WTC11 (cell line): ENCODE measurements at regions not wholly inside any gene's neighbourhood (a gene's known extent, or its start where the extent isn't known, plus 50 kb on each side); places are given as distances from the start of the nearest gene placed in this dataset.

Source experiments
- ATAC-seq: fragments of 200-7000 bp; cut with Tn5 transposase; 2 replicates; pipeline ENCODE4 v1.10.0; 2021; ENCODE audit warnings: mild to moderate bottlenecking, moderate library complexity
- CTCF ChIA-PET: fragments of 300-600 bp; sonication (Branson Sonifier 250); formaldehyde crosslinking; loops from one replicate; lab custom pipeline; 2021; ENCODE audit warnings: antibody characterized with exemption; lab: Charles Lee
- POLR2A ChIA-PET: fragments of 350-600 bp; sonication (Branson Sonifier 250); formaldehyde crosslinking; loops from one replicate; lab custom pipeline; 2021; ENCODE audit warnings: antibody characterized with exemption; lab: Charles Lee
- DNase-seq: peaks from one replicate; pipeline ENCODE4 v3.0.0; 2021; ENCODE audit warnings: low spot score
- H3K27ac Mint-ChIP-seq: 2 replicates; pipeline ENCODE4 v1.8.0; 2021; ENCODE audit warnings: mixed read lengths
- H3K27me3 Mint-ChIP-seq: 2 replicates; pipeline ENCODE4 v1.8.0; 2021; ENCODE audit warnings: low read depth, mild to moderate bottlenecking, moderate library complexity, mixed read lengths
- H3K36me3 Mint-ChIP-seq: 2 replicates; pipeline ENCODE4 v1.8.0; 2021; ENCODE audit warnings: mixed read lengths
- H3K4me1 Mint-ChIP-seq: 2 replicates; pipeline ENCODE4 v1.8.0; 2022; ENCODE audit warnings: mixed read lengths
- H3K4me3 Mint-ChIP-seq: 2 replicates; pipeline ENCODE4 v1.8.0; 2021; ENCODE audit warnings: mild to moderate bottlenecking, moderate library complexity, mixed read lengths
- H3K9me3 Mint-ChIP-seq: 2 replicates; pipeline ENCODE4 v1.8.0; 2021; ENCODE audit warnings: mixed read lengths
- ATF3 ChIP-seq: sonication (generic); formaldehyde crosslinking; conservative IDR thresholded peaks from 2 replicates; pipeline ENCODE4 v1.8.1; 2022; ENCODE audit warnings: mild to moderate bottlenecking, missing genetic modification reagents
- CBFB ChIP-seq: sonication (generic); formaldehyde crosslinking; IDR thresholded peaks from 2 replicates; pipeline ENCODE4 v1.8.1; 2022; ENCODE audit warnings: mild to moderate bottlenecking, low read depth, missing genetic modification reagents
- CDX4 ChIP-seq: fragments of 250-450 bp; sonication (Bioruptor Pico); IDR thresholded peaks from 2 replicates; pipeline ENCODE4 v1.9.0; 2021; ENCODE audit warnings: moderate library complexity, mild to moderate bottlenecking, inconsistent platforms, borderline replicate concordance
- CREM ChIP-seq: sonication (generic); formaldehyde crosslinking; IDR thresholded peaks from 2 replicates; pipeline ENCODE4 v1.8.1; 2022; ENCODE audit warnings: mild to moderate bottlenecking, missing genetic modification reagents, moderate library complexity
- EMX1 ChIP-seq: fragments of 250-450 bp; sonication (Bioruptor Pico); IDR thresholded peaks from 2 replicates; pipeline ENCODE4 v1.8.0; 2021; ENCODE audit warnings: mild to moderate bottlenecking
- ESRRA ChIP-seq: sonication (generic); formaldehyde crosslinking; IDR thresholded peaks from 2 replicates; pipeline ENCODE4 v1.8.1; 2022; ENCODE audit warnings: mild to moderate bottlenecking, missing genetic modification reagents, borderline replicate concordance
- FOXP4 ChIP-seq: sonication (generic); formaldehyde crosslinking; IDR thresholded peaks from 2 replicates; pipeline ENCODE4 v1.8.0; 2022; ENCODE audit warnings: mild to moderate bottlenecking, missing genetic modification reagents
- GTF2I ChIP-seq: fragments of 250-450 bp; sonication (Bioruptor Pico); conservative IDR thresholded peaks from 2 replicates; pipeline ENCODE4 v1.4.0; 2021; ENCODE audit warnings: mild to moderate bottlenecking
- HMGA2 ChIP-seq: fragments of 250-450 bp; sonication (Bioruptor Pico); IDR thresholded peaks from 2 replicates; pipeline ENCODE4 v1.4.0; 2021; ENCODE audit warnings: mild to moderate bottlenecking, moderate library complexity
- HMGXB4 ChIP-seq: sonication (generic); formaldehyde crosslinking; IDR thresholded peaks from 2 replicates; pipeline ENCODE4 v1.8.1; 2023; ENCODE audit warnings: mild to moderate bottlenecking, moderate library complexity, missing genetic modification reagents
- IRF1 ChIP-seq: sonication (generic); formaldehyde crosslinking; IDR thresholded peaks from 2 replicates; pipeline ENCODE4 v1.8.0; 2023; ENCODE audit warnings: missing genetic modification reagents
- JUN ChIP-seq: sonication (generic); formaldehyde crosslinking; IDR thresholded peaks from 2 replicates; pipeline ENCODE4 v1.8.0; 2023; ENCODE audit warnings: mild to moderate bottlenecking, missing genetic modification reagents
- MLX ChIP-seq: sonication (generic); formaldehyde crosslinking; IDR thresholded peaks from 2 replicates; pipeline ENCODE4 v1.8.1; 2023; ENCODE audit warnings: mild to moderate bottlenecking, missing genetic modification reagents, moderate library complexity
- MXD4 ChIP-seq: fragments of 250-450 bp; sonication (Bioruptor Pico); IDR thresholded peaks from 2 replicates; pipeline ENCODE4 v1.8.0; 2021; ENCODE audit warnings: mild to moderate bottlenecking, moderate library complexity, borderline replicate concordance
- NFATC4 ChIP-seq: fragments of 250-450 bp; sonication (Bioruptor Pico); IDR thresholded peaks from 2 replicates; pipeline ENCODE4 v1.9.0; 2021; ENCODE audit warnings: mild to moderate bottlenecking
- NR3C1 ChIP-seq: sonication (generic); formaldehyde crosslinking; conservative IDR thresholded peaks from 2 replicates; pipeline ENCODE4 v1.8.1; 2023; ENCODE audit warnings: low read depth, mild to moderate bottlenecking, missing genetic modification reagents
- RORB ChIP-seq: fragments of 250-450 bp; sonication (Bioruptor Pico); IDR thresholded peaks from 2 replicates; pipeline ENCODE4 v1.9.0; 2021; ENCODE audit warnings: mild to moderate bottlenecking
- SMAD4 ChIP-seq: sonication (generic); formaldehyde crosslinking; IDR thresholded peaks from 2 replicates; pipeline ENCODE4 v1.8.0; 2022; ENCODE audit warnings: mild to moderate bottlenecking, missing genetic modification reagents
- TCF7 ChIP-seq: sonication (generic); formaldehyde crosslinking; IDR thresholded peaks from 2 replicates; pipeline ENCODE4 v1.8.0; 2022; ENCODE audit warnings: mild to moderate bottlenecking, low read depth, missing genetic modification reagents, moderate library complexity
- TEAD4 ChIP-seq: sonication (generic); formaldehyde crosslinking; IDR thresholded peaks from 2 replicates; pipeline ENCODE4 v1.8.0; 2022; ENCODE audit warnings: mild to moderate bottlenecking, missing genetic modification reagents
- ZBTB21 ChIP-seq: sonication (generic); formaldehyde crosslinking; IDR thresholded peaks from 2 replicates; pipeline ENCODE4 v1.8.1; 2023; ENCODE audit warnings: mild to moderate bottlenecking, missing genetic modification reagents, borderline replicate concordance
- ZNF121 ChIP-seq: sonication (generic); formaldehyde crosslinking; IDR thresholded peaks from 2 replicates; pipeline ENCODE4 v1.8.0; 2023; ENCODE audit warnings: missing genetic modification reagents
- ZNF219 ChIP-seq: sonication (generic); formaldehyde crosslinking; IDR thresholded peaks from 2 replicates; pipeline ENCODE4 v1.8.0; 2023; ENCODE audit warnings: missing genetic modification reagents, mild to moderate bottlenecking, borderline replicate concordance
- ZNF281 ChIP-seq: sonication (generic); formaldehyde crosslinking; IDR thresholded peaks from 2 replicates; pipeline ENCODE4 v1.8.0; 2023; ENCODE audit warnings: mild to moderate bottlenecking, missing genetic modification reagents
- ZNF317 ChIP-seq: sonication (generic); formaldehyde crosslinking; IDR thresholded peaks from 2 replicates; pipeline ENCODE4 v1.8.1; 2023; ENCODE audit warnings: low read depth, mild to moderate bottlenecking, moderate library complexity, missing genetic modification reagents, borderline replicate concordance
- ZNF396 ChIP-seq: fragments of 250-450 bp; sonication (Bioruptor Pico); IDR thresholded peaks from 2 replicates; pipeline ENCODE4 v1.8.0; 2021; ENCODE audit warnings: mild to moderate bottlenecking, moderate library complexity, borderline replicate concordance

GRCh38 chr3:132973441-132973840 lies 64.8 kb upstream of the TMEM108 start:
- ATAC-seq (no peak), DNase-seq (no peak)
- ChIA-PET POLR2A (no interaction called here), CTCF (no interaction called here)
- Mint-ChIP-seq H3K27ac (no peak overlapping the region), H3K4me3 (no peak overlapping the region), H3K9me3 (peaks cover 12% of the 10 kb centered on the region), H3K36me3 (no peaks in the 10 kb centered on the region), H3K27me3 (no peaks in the 10 kb centered on the region; the same call in 1 of the 2 replicates), H3K4me1 (no peaks in the 10 kb centered on the region)
- TF ChIP-seq MXD4 (CRISPR knock-in tag) (no peak), CBFB (CRISPR knock-in tag) (no peak), CREM (CRISPR knock-in tag) (no peak), ZNF281 (CRISPR knock-in tag) (no peak), SMAD4 (CRISPR knock-in tag) (no peak), IRF1 (CRISPR knock-in tag) (no peak), RORB (no peak), HMGA2 (CRISPR knock-in tag) (no peak)

- H3K9me3 Mint-ChIP-seq = peaks cover 12% of the 10 kb centered on the region
- H3K27ac Mint-ChIP-seq = no peak overlapping the region
- DNase-seq (no peak), ATAC-seq (no peak)
- TF ChIP-seq ATF3 (no peak), CREM (CRISPR knock-in tag) (no peak), ESRRA (CRISPR knock-in tag) (no peak), FOXP4 (no peak), EMX1 (no peak), NR3C1 (CRISPR knock-in tag) (no peak), ZNF317 (CRISPR knock-in tag) (no peak), JUN (no peak), GTF2I (CRISPR knock-in tag) (no peak), HMGXB4 (CRISPR knock-in tag) (no peak), ZNF396 (no peak), NFATC4 (no peak), MXD4 (CRISPR knock-in tag) (no peak), MLX (no peak), TEAD4 (no peak), ZNF219 (CRISPR knock-in tag) (no peak), TCF7 (CRISPR knock-in tag) (no peak), ZBTB21 (CRISPR knock-in tag) (no peak), ZNF121 (CRISPR knock-in tag) (no peak), CDX4 (no peak)
- POLR2A ChIA-PET = no interaction called here
- no peaks in the 10 kb centered on the region; the same call in 1 of the 2 replicates for H3K27me3 Mint-ChIP-seq
- CTCF ChIA-PET = no interaction called here
- H3K4me1 Mint-ChIP-seq = no peaks in the 10 kb centered on the region
- H3K36me3 Mint-ChIP-seq = no peaks in the 10 kb centered on the region
- no peak overlapping the region for H3K4me3 Mint-ChIP-seq
These were observed 65.9 kb upstream of the TMEM108 start for GRCh38 chr3:132972333-132972732.
